ENCODE measurements at regions not wholly inside any gene's neighbourhood (a gene's known extent, or its start where the extent isn't known, plus 50 kb on each side); places are given as distances from the start of the nearest gene placed in this dataset.

DNA sequence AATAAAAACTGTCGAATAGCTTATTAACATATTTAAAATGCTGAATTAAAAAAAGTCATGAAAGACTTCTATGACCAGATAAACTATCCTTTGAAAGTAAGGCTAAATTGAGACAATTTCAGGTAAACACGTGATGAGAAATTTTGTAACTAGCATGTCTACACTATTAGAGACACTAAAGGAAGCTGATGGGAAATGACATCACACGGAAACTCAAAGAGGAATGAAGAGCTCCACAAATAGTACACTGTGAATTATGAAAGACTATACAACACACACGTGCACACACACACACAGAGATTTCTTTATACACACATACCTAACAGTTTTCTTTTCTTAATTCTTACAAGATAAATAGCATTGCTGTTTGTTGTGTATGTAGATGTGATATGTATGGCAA lies 70.9 kb upstream of the PLA2G4A start:
- Histone ChIP-seq H2AFZ (no peak overlapping the region), H3K4me3 (no peak overlapping the region), H3K79me2 (ENCODE audit: low read depth) (no peaks in the 10 kb centered on the region), H3K4me1 (replicated peaks; ENCODE audit: insufficient read depth) (no peaks in the 10 kb centered on the region), H3K9me3 (ENCODE audit: insufficient read depth, low read depth) (no peaks in the 10 kb centered on the region), H3K27ac (no peak overlapping the region), H3K9me2 (ENCODE audit: insufficient read depth) (no peaks in the 10 kb centered on the region), H3K4me2 (no peak overlapping the region), H4K20me1 (ENCODE audit: insufficient read depth) (no peaks in the 10 kb centered on the region; the same call in 1 of the 2 replicates), H3K27me3 (ENCODE audit: insufficient read depth, low read depth) (no peaks in the 10 kb centered on the region), H3F3A (ENCODE audit: insufficient read depth, low read depth) (no peaks in the 10 kb centered on the region), H3K36me3 (ENCODE audit: low read depth) (no peaks in the 10 kb centered on the region)
- ChIA-PET POLR2A (ENCODE audit: unreplicated experiment) (no interaction called here), CTCF (no interaction called here)
- no peak for DNase-seq
- intact Hi-C loops (cut with micrococcal nuclease; ENCODE audit: unreplicated experiment) = no loop called here
- TF ChIP-seq EZH2 (IDR thresholded peaks at IDR 0.05; ENCODE audit: low read depth) = no peak
- BruUV-seq (replicated peaks) = no TSS peak

DNA sequence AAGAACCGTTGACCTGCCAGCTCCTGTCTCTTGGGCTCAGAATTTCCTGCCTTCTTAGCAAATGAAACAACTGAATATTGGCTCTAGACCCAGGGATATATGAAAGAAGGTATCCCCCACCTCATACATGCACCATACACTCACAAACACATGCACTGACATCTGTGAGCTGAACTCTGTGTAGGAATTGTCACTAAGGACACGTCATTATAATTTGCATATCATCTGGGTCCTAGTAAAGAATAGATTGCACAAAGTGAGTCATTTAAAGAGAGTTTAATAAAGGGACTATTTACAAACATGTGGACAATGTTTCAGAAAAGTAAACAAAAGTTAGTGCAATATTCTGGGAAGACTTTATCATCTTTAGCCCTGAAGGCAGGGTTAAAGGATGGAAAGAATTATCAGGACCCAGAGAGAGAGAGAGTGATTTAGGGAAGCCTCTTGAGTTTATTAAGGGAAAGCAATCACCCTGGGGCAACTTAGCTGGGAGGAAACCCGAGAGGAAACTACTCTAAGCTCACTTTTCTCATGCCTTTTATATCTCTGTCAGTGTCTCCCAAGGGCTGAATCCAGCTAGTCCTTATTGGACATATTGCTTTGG lies 74.1 kb upstream of the PLA2G4A start:
- Histone ChIP-seq H3K27me3 (ENCODE audit: insufficient read depth, low read depth) (no peaks in the 10 kb centered on the region), H3K9me3 (ENCODE audit: insufficient read depth, low read depth) (no peaks in the 10 kb centered on the region), H4K20me1 (ENCODE audit: insufficient read depth) (no peaks in the 10 kb centered on the region), H3K4me1 (replicated peaks; ENCODE audit: insufficient read depth) (no peaks in the 10 kb centered on the region), H3K27ac (no peak overlapping the region), H3K9me2 (ENCODE audit: insufficient read depth) (no peaks in the 10 kb centered on the region; the same call in 1 of the 2 replicates), H3K4me3 (no peak overlapping the region), H3K4me2 (no peak overlapping the region), H2AFZ (no peak overlapping the region), H3K79me2 (ENCODE audit: low read depth) (no peaks in the 10 kb centered on the region), H3K36me3 (ENCODE audit: low read depth) (no peaks in the 10 kb centered on the region), H3F3A (ENCODE audit: insufficient read depth, low read depth) (no peaks in the 10 kb centered on the region)
- BruUV-seq (replicated peaks) = no TSS peak
- intact Hi-C loops (cut with micrococcal nuclease; ENCODE audit: unreplicated experiment) = no loop called here
- POLR2A ChIA-PET (ENCODE audit: unreplicated experiment) = no interaction called here
- TF ChIP-seq, protein P1, sequence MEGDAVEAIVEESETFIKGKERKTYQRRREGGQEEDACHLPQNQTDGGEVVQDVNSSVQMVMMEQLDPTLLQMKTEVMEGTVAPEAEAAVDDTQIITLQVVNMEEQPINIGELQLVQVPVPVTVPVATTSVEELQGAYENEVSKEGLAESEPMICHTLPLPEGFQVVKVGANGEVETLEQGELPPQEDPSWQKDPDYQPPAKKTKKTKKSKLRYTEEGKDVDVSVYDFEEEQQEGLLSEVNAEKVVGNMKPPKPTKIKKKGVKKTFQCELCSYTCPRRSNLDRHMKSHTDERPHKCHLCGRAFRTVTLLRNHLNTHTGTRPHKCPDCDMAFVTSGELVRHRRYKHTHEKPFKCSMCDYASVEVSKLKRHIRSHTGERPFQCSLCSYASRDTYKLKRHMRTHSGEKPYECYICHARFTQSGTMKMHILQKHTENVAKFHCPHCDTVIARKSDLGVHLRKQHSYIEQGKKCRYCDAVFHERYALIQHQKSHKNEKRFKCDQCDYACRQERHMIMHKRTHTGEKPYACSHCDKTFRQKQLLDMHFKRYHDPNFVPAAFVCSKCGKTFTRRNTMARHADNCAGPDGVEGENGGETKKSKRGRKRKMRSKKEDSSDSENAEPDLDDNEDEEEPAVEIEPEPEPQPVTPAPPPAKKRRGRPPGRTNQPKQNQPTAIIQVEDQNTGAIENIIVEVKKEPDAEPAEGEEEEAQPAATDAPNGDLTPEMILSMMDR (conservative IDR thresholded peaks at IDR 0.05) = no peak
- TF ChIP-seq EZH2 (IDR thresholded peaks at IDR 0.05; ENCODE audit: low read depth) = no peak
- CTCF ChIA-PET = interaction anchor here (0.5 kb wide), 1 partner anchor 35 kb away, joined by 3 read pairs; no protein-coding TSS in a partner anchor
- DNase-seq = no peak

DNA sequence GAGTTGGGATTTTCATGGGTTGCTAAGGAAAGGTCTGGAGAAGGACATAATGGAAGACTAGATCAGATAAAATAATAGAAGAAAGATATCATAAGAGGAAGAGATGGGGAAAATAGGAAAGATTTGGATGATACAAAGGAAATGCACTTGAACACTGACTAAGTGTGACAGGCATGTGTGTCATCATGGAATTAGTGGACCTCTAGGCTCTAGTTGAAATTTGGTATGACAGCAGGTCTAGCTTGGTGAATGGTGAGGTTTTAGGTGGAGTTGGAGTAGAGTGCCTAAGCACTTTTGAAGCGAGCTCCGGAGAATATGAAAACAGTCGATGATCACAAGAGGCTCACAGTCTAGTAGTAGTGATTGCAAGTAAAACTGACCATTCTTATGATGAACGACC lies 73.0 kb upstream of the PTGS2 start:
- Histone ChIP-seq H3F3A (ENCODE audit: insufficient read depth, low read depth) (no peaks in the 10 kb centered on the region), H3K4me1 (replicated peaks; ENCODE audit: insufficient read depth) (no peaks in the 10 kb centered on the region), H4K20me1 (ENCODE audit: insufficient read depth) (no peaks in the 10 kb centered on the region), H3K79me2 (ENCODE audit: low read depth) (no peaks in the 10 kb centered on the region), H3K9me2 (ENCODE audit: insufficient read depth) (no peaks in the 10 kb centered on the region; the same call in 1 of the 2 replicates), H3K36me3 (ENCODE audit: low read depth) (no peaks in the 10 kb centered on the region), H3K27ac (no peak overlapping the region), H3K4me3 (no peak overlapping the region), H3K4me2 (no peak overlapping the region), H3K27me3 (ENCODE audit: insufficient read depth, low read depth) (no peaks in the 10 kb centered on the region), H2AFZ (no peak overlapping the region), H3K9me3 (ENCODE audit: insufficient read depth, low read depth) (no peaks in the 10 kb centered on the region)
- no peak for DNase-seq
- POLR2A ChIA-PET (ENCODE audit: unreplicated experiment) = no interaction called here
- intact Hi-C loops (cut with micrococcal nuclease; ENCODE audit: unreplicated experiment) = no loop called here
- CTCF ChIA-PET = interaction anchor here (0.5 to 0.7 kb wide), 2 partner anchors 30 to 1911 kb away, joined by 3 to 5 read pairs; no protein-coding TSS in a partner anchor
- no peak for TF ChIP-seq EZH2 (IDR thresholded peaks at IDR 0.05; ENCODE audit: low read depth)
- TF ChIP-seq, protein P1 (conservative IDR thresholded peaks at IDR 0.05) = no peak
- no TSS peak for BruUV-seq (replicated peaks)

DNA sequence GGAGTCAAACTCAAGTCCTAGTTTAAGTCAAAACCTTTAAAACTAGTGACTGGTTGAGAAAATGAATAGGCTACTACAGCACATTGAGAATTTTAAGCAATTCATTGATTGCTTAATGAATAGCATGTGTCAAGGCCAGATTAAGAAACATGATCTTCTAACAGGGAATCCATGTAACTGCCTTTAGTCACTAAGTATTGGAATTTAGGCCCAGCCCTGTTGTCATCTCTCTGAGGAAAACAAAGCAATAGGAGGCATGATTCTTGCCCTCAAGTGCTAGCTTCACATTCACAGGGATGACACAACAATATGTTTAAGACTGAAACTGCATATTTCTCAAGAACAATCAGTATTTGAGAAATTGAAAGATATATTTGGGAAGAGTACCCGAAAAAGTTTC lies 70.0 kb upstream of the PTGS2 start:
- no peak overlapping the region for H3K4me3 ChIP-seq
- no peaks in the 10 kb centered on the region; the same call in 1 of the 2 replicates for H3K9me2 ChIP-seq (ENCODE audit: insufficient read depth)
- no peak for TF ChIP-seq EZH2 (IDR thresholded peaks at IDR 0.05; ENCODE audit: low read depth)
- TF ChIP-seq, protein P1 (conservative IDR thresholded peaks at IDR 0.05) = no peak
- ChIA-PET CTCF (no interaction called here), POLR2A (ENCODE audit: unreplicated experiment) (no interaction called here)
- H3K27me3 ChIP-seq (ENCODE audit: insufficient read depth, low read depth) = no peaks in the 10 kb centered on the region
- H2AFZ ChIP-seq = no peak overlapping the region
- H3K9me3 ChIP-seq (ENCODE audit: insufficient read depth, low read depth) = no peaks in the 10 kb centered on the region
- no peaks in the 10 kb centered on the region for H3K4me1 ChIP-seq (replicated peaks; ENCODE audit: insufficient read depth)
- no peaks in the 10 kb centered on the region for H4K20me1 ChIP-seq (ENCODE audit: insufficient read depth)
- H3F3A ChIP-seq (ENCODE audit: insufficient read depth, low read depth) = no peaks in the 10 kb centered on the region
- intact Hi-C loops (cut with micrococcal nuclease; ENCODE audit: unreplicated experiment) = no loop called here
- H3K27ac ChIP-seq = no peak overlapping the region
- DNase-seq = no peak
- no peaks in the 10 kb centered on the region for H3K79me2 ChIP-seq (ENCODE audit: low read depth)
- no peaks in the 10 kb centered on the region for H3K36me3 ChIP-seq (ENCODE audit: low read depth)
- no TSS peak for BruUV-seq (replicated peaks)
- no peak overlapping the region for H3K4me2 ChIP-seq

Data from PC-9 (cell line).